ENCODE measurements at regions not wholly inside any gene's neighbourhood (a gene's known extent, or its start where the extent isn't known, plus 50 kb on each side); places are given as distances from the start of the nearest gene placed in this dataset.

GRCh38 chr11:70498976-70499801 is 100.9 kb downstream of the CTTN start:
- TF ChIP-seq CTCF (IDR thresholded peaks at IDR 0.05) (no peak), POLR2A (IDR thresholded peaks at IDR 0.05) (no peak)

All from ovary (tissue), 3 donors.